AG09319 (cell line): ENCODE measurements at regions not wholly inside any gene's neighbourhood (a gene's known extent, or its start where the extent isn't known, plus 50 kb on each side); places are given as distances from the start of the nearest gene placed in this dataset.

Experiments
- DNase-seq: peaks from one replicate; pipeline ENCODE4 v3.0.0-alpha.2; 2010; ENCODE audit warnings: low read depth; ENCODE audit errors: extremely low read depth
- CTCF ChIP-seq: IDR thresholded peaks from 2 replicates; pipeline ENCODE4 v1.5.1; 2011; ENCODE audit warnings: low read depth, mild to moderate bottlenecking, inconsistent platforms, low read length, moderate library complexity

- TF ChIP-seq CTCF, result no peak
- no peak for DNase-seq
Observed at GRCh38 chr1:29677028-29678024, 441.0 kb downstream of the PTPRU start.

GRCh38 chr1:29676496-29676895, 440.2 kb downstream of the PTPRU start:
- DNase-seq, result no peak
- no peak for TF ChIP-seq CTCF

GRCh38 chr1:29675481-29676263, 439.4 kb downstream of the PTPRU start:
- no peak for TF ChIP-seq CTCF
- no peak for DNase-seq

- TF ChIP-seq CTCF, result no peak
- no peak for DNase-seq
Observed at GRCh38 chr1:29674627-29675326, 438.5 kb downstream of the PTPRU start.

- DNase-seq, result no peak
- TF ChIP-seq CTCF, result no peak
Observed at GRCh38 chr1:29673669-29674626, 437.6 kb downstream of the PTPRU start.

- no peak for DNase-seq
- TF ChIP-seq CTCF, result no peak
Observed at GRCh38 chr1:29673228-29673500, 436.8 kb downstream of the PTPRU start.
